SU-DHL-6 (cell line): ENCODE measurements at regions not wholly inside any gene's neighbourhood (a gene's known extent, or its start where the extent isn't known, plus 50 kb on each side); places are given as distances from the start of the nearest gene placed in this dataset.

Experiments
- EZH2phosphoT487 ChIP-seq: fragments of 200-600 bp; sonication (generic), shearing (Covaris generic); conservative IDR thresholded peaks from 2 replicates; pipeline ENCODE4 v1.6.1; 2018; ENCODE audit warnings: mild to moderate bottlenecking, antibody characterized with exemption, low read length, moderate library complexity, mixed read lengths
- TF ChIP-seq, protein P1 (sequence below): fragments of 200-600 bp; sonication (generic); IDR thresholded peaks from one replicate; pipeline ENCODE4 v1.5.1; 2017; ENCODE audit warnings: antibody characterized with exemption, mild to moderate bottlenecking, low read length, moderate library complexity; ENCODE audit not compliant: insufficient read depth, poor library complexity, severe bottlenecking

DNA sequence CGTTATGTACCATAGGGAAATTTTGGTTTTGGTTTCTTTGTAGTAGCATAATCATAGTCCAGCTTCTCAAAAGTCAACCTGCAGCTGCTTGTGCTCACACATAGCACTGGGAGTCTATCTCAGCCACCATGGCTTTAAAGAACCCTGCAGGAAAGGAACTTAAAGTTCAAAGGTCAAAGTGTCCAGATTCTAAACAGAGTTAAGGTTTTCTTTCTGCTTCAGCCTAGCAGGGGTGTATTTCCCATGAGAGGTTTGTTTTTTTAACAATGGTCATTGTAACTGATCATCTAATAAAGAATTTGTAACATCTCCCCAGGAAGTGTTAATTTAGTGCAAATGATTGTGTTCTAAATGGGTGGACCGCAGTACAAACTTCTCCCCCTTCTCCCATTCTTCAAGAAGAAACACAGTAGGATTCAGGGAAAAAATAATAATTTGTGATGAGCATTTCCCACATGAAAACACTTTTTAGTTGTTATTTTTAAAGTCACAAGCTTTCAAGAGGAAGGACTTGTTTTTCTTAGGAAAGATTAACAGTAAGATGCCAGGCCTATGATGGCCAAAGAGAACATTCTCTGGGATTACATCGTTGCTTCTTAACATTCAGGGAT is 168.0 kb downstream of the EFNB2 start:
- TF ChIP-seq, protein P1, sequence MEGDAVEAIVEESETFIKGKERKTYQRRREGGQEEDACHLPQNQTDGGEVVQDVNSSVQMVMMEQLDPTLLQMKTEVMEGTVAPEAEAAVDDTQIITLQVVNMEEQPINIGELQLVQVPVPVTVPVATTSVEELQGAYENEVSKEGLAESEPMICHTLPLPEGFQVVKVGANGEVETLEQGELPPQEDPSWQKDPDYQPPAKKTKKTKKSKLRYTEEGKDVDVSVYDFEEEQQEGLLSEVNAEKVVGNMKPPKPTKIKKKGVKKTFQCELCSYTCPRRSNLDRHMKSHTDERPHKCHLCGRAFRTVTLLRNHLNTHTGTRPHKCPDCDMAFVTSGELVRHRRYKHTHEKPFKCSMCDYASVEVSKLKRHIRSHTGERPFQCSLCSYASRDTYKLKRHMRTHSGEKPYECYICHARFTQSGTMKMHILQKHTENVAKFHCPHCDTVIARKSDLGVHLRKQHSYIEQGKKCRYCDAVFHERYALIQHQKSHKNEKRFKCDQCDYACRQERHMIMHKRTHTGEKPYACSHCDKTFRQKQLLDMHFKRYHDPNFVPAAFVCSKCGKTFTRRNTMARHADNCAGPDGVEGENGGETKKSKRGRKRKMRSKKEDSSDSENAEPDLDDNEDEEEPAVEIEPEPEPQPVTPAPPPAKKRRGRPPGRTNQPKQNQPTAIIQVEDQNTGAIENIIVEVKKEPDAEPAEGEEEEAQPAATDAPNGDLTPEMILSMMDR: no peak
- TF ChIP-seq EZH2phosphoT487: no peak
